ENCODE measurements at regions not wholly inside any gene's neighbourhood (a gene's known extent, or its start where the extent isn't known, plus 50 kb on each side); places are given as distances from the start of the nearest gene placed in this dataset.
A peak's percentile ranks its signal among the peaks of the same experiment; 100 is the strongest.

DNA sequence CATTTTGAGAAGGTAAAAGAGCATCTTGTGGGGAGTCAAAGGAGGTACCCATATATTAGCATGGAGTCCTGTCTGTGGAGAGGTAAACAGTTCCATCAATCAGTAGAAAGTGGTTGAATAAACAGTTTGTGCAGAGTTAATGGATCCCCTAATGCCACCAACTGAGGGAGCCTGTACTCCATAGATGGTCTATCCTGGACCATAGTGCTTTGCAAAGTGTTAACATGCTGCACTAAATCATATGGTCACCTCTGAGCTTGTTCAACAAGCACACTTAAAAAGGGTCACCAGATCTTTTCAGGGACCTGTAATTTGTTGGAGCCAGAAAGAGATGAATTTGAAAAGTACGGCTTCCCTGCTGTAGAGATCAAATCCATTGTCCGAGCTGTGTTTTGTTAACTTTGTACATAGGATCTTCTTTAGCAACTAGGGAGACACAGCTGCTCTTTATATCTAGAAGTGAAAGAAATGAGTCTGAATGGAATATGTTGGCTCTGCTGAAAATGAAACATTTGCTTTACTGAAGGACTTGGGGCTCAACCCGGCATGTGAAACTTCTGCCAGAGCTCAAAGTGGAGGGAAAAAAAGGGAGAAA, 366.4 kb downstream of the ETNK1 start:
- no peak for DNase-seq (ENCODE audit: low read depth)

DNA sequence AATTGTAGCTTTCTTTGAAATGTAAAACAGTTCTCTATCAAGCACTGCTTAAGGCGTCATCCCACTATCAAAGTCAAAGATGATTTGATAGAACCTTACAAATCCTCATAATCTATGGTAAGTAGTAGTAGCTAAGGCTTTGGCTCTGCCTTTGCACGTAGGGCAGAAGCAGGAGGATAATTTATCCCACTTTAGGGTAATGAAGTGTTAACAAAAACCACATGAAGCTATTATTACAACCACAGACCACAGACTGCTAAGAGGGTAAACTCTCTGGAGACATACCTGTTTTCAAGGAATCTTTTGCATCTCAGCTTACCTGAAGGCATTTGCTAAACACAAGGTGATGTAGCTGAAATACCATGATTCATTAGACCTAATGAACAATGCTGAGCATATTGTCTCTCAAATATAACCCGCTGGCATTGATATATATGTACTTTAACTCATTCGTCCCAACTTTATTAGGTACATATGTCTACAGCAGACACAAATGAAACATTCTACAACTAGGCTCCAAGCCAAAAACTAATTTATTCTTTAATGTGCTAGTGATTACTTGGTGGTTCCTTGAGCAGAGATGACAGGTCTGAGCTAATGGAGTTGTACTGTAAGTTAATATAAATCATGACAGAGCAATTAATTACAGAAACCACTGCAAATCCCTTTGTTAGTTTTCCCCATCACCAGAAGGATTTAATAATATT, 368.8 kb downstream of the ETNK1 start:
- DNase-seq (ENCODE audit: low read depth), result no peak

DNA sequence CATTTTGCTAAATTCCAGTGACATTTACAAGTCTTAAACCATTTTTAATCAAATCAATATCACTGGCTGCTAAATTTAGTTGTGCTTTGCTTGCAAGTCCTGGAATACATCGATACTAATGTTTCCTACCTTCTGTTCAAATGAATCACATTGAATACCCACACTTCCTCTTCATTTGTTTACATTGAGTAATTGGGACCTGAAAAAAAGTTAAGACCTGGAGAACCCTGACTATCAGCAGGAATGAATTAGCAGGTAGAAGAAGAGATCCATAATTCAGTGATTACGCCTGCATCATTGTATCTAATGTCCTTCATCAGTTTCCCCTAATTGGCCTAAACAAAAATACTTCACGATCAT, 369.3 kb downstream of the ETNK1 start:
- DNase-seq (ENCODE audit: low read depth), result no peak

DNA sequence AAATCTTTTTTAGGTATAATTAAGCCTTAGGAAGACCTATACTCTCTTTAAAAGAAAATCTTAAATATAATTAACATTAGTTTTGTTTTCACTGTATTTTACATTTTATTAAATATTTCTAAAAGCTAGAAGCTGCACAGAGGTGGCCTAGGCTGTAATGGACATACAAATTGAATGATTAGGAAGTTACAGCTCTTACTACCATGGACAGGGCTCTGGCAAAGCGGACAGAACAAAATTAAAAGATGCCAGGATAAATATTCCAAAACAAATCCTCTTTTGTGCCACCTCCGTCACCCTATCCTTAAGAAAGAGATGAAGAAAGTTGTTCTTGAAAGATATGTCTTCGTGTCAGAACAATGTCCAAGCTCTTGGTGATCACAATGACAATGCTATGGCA, 376.5 kb downstream of the ETNK1 start:
- DNase-seq (ENCODE audit: low read depth), result no peak

DNA sequence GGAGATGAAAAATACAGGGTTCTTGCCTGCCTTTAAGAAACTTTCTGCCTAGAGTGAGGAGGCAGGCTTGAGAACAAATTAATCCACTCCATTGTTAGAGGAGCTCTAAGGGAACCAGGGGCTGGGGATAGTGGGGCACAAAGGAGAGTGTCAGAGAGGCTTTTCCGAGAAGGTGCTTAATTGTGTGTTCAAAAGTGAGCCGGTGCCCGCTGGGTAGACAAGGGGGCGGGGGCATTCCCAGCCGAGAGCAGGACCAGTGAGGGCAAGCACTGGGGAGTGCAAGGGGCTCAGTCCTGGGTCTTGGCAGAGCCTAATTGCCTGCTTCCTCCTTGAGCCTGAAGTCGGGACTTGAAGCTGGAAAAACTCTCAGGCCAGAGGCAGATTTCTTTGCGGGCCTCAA, 377.4 kb downstream of the ETNK1 start:
- DNase-seq (ENCODE audit: low read depth), result no peak

DNA sequence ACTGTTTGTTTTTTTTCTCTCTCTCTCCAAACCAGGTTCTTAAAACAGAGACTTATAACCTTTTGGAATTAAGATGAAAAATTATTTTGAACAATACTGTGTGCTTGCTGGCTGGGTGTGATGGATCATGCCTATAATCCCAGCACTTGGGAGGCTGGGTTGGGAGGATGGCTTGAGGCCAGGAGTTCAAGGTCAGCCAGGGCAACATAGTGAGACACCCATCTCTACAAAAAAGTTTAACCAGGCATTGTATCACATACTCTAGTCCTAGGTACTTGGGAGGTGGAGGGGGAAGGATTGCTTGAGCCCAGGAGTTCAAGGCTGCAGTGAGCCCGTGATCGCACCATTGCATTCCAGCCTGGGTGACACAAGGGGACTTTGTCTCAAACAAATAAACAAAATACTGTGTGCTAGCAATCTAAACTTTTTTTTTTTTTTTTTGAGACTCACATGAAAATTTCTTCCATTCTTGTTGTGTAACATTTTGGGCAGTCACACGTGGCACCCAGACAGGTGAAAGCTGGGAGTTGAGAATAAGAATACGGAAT, 379.6 kb downstream of the ETNK1 start:
- no peak for DNase-seq (ENCODE audit: low read depth)

DNA sequence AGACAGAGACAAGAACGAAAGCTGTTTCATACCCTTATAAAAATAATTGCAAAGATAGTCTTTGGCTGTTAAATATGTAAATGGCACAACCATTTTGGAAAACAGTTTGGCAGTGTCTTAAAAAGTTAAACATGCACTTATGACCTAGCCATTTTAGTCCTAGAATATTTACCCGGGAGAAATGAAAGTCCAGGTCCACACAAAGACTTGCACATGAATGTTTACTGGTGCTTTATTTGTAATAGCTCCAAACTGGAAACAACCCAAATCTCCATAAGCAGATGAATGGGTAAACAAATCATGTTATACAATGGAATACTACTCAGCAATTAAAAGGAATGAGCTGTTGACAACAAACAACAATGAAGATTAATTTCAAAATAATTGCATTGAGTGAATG, 380.4 kb downstream of the ETNK1 start:
- DNase-seq (ENCODE audit: low read depth), result no peak

DNA sequence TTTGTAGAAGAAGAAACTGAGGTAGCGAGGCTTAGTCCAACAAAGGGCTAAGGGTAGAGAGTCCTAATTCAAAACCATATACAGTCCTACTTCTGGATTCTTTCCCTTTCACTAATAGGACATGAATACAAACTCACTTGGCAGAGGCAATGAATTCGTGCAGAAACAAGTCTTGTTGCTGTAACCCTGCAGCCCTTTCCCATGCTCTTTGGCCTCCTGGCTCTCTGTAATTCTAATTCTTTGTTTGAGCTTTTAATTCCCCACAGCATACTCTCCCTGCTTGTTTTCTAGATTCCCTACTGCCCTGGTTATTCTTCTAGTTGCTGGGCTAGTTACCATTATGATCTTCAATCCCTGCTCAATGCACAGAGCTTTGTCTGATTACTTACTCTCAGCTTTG, 381.4 kb downstream of the ETNK1 start:
- no peak for DNase-seq (ENCODE audit: low read depth)

DNA sequence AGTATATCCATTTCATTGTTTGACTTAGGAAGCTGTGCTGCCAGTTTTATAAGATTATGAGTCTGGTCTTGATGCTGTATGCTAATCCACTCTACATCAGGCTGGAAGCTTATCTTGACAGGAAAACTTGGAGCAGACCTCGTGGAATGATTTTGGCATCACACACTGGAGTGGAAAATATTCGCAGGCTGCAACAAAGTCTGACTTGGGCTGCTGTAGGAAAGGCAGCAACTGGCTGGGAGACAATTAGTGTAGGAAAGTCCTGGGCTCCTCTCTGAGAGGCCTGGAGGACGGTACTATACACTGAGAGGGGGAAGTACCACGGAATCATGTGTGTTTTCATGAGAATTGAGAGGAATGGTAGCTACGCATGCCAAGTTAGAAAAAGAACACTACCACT, 383.7 kb downstream of the ETNK1 start:
- DNase-seq (ENCODE audit: low read depth), result peak; percentile 8

DNA sequence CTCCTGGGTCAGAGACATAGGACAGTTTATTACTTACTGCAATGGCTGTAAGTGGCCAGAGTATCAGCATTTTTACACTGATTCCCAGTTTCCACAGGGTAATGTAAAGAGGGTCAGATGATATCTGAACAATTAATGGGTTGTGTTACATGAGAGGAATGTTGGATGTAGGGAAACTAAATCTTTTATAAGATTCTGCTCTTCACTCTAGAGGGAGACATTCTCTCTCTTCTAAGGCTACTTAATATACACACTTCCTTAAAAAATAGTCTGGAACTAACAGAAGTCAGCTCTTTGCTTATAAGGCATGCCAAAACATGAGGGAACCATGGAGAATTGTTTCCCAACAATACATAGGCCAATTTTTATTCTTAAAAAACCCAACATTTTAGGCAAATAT, 389.8 kb downstream of the ETNK1 start:
- DNase-seq (ENCODE audit: low read depth), result no peak

DNA sequence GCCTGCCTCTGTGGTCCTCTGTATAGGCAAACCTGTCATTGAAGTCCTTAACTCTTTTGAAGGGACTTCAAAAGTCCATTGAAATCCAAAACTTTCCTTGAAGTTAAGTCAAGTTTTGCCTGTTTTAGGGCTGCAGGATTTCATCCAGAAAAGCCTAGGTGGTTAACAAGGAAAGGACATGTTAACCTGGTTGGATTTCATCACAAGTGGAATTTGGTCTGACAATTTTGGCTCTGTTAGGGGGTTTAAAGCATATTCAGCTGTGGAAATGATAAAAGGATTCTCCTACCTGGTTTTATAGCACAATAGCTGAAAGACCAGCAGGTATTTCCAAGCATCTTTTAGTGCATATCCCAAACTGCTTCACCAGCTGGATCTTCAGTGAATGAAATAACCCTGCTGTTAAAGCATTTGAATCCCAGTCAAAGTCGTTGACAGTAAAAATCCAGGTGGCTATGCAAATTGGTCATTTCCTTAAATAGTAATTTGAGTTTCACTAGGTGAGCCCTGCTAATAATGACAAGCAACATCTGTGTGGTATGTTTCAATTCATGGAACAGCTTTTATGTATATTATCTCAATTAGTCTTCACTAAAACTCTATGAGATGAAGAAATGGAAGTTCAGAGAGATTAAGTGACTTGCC, 400.5 kb downstream of the ETNK1 start:
- no peak for DNase-seq (ENCODE audit: low read depth)

DNA sequence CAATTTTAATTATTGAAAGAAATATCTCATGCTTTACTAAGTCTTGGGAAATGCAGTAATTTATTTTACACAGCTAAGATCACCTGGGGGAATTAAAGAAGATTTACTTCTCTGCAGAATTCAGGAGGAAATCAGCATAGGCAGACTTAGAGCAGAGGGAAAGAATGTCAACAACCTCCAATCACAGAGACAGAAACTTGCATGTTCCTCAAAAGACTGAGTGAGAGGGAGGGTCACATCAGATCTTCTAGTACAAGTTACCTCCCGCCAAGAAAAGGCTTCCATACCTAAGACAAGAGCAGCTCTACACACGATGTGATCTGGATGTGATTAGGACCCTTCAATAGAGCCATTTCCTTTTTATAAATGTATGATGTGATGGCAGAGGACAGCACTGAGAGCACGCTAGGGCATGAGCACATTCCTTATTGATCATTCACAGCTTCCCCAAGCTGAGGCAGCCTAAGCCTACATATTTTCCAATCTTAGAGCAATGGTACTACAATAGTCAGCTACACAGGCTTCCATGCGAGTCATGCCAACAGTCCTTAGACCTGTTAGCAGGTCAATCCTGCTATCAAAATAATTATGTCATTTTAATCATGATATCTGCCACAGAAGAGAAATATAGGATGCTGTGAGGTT, 403.3 kb downstream of the ETNK1 start:
- DNase-seq (ENCODE audit: low read depth), result no peak

DNA sequence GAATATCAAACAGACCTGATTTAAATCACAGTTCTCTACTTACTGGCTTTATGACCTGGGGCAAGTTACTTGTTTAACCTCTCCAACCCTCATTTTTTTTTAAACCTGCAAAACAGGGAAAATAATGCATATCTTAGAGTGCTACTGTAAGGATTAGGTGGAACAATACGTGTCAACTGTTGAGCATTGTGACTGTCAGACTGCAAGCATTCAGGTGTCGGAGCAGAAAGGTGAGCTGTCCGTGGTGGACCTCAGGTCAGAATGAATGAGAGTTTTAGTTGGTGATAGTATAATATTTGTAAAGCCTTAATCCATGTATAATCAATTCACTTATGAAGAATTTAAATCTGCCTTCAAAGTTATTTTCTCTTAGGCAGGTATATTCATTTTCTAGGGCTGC, 404.2 kb downstream of the ETNK1 start:
- no peak for DNase-seq (ENCODE audit: low read depth)

DNA sequence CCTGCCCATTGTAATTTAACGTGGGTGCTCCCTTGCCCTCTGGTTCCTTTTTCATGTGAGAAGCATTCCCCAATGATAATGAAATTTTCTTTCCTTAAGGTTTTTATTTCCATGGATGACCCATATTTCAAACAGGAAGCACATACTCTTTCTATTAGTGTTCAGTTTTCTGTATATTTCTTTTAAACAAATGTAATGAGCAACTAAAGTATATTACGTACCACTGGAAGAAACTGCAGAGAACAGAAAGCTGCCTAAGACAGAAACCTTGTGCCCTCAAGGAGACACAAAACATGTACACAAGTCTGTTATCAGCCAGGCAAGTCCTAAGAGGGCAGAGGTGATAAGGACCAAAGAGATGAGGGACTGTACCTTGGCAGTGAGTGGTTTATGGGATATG, 414.9 kb downstream of the ETNK1 start:
- DNase-seq (ENCODE audit: low read depth), result no peak

DNA sequence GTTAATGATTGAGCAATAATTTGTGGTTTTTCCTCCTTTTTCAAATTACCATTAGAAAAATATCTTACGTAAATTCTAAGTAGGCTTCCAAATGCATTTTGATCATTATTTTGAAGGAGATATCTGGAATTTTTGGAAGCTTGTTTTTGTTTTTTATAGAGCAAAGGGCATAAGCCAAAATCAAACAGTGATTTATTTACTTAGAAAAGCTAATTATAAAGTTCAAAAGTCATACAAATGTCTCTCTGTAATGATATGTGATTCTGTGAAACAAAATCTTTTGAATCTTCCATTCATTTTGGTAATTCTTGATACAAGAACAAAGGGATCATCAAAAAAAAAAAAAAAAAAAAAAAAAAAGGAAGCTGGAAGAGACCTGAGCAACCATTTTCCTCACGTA, 416.8 kb downstream of the ETNK1 start:
- no peak for DNase-seq (ENCODE audit: low read depth)

DNA sequence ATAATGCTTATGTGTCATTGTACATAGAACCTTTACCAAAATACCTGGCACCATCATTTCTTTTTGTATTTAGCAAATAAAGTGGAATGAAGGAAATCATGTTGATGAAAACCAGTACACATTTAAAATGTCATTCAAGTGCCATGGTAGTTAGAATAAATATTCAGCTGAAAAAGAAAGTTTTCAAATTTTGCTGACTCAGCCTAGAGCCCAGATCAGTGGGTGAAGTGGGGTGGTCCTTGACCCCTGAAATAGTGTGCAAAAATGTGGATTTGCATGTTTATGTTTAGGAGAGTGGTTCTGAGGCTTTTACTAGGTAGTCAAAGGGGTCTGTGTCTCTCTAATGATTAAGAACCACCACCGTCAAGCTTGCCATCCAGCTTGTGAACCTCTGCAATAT, 418.7 kb downstream of the ETNK1 start:
- DNase-seq (ENCODE audit: low read depth), result no peak

DNA sequence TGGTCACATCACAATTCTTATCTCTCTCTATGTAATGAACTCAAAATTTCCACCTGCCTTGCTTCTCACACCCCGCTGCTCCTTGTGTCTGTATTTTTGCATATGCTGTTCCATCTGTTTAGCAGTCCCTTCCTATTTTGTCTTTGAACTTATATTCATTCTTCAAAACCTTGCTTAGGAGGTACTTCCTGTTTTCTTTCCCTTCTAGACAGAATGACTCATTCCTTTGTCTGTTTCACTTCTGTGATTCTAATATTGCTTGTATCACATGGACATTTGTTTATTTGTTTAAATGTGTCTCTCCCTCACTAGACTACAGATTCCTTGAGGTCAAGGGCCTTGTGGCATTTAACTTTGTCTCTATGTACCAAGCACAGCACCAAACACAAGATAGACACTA, 424.2 kb downstream of the ETNK1 start:
- no peak for DNase-seq (ENCODE audit: low read depth)

DNA sequence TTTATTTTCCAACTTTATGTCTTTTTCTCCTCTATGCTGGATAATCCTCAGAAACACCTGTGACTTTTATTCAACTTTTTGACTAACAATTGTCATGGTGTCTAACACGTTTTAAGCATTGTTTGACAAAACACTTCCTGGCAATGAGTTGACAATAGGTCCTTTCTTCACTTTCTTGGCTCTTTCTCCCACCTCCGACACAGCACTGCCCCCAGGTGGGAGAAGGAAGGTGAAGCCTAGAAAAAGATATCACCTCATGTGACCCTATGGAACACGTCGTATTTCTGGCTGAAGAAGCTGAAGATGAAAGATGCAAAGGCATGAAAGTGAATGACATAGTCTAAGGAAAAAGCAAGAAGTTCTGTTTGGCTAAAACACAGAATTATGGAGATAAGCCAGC, 430.0 kb downstream of the ETNK1 start:
- no peak for DNase-seq (ENCODE audit: low read depth)

DNA sequence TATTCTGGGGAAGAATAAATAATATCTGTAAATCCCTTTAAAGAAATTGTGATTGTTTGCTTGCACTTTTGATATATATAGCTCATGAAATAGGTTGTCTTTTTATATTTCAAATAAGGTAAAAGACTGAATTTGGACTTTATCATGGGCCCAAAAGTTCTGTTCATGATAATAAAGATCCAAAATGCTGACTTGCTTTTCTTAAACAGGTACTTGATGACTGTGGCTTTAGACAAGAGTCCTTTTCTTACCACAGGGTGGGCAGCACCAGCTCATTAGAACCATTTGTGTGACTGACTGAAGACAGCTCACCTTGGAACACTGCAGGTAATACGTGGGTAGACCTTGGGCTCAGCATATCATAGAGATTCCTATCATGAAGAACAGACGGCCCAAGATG, 432.6 kb downstream of the ETNK1 start:
- DNase-seq (ENCODE audit: low read depth), result no peak

DNA sequence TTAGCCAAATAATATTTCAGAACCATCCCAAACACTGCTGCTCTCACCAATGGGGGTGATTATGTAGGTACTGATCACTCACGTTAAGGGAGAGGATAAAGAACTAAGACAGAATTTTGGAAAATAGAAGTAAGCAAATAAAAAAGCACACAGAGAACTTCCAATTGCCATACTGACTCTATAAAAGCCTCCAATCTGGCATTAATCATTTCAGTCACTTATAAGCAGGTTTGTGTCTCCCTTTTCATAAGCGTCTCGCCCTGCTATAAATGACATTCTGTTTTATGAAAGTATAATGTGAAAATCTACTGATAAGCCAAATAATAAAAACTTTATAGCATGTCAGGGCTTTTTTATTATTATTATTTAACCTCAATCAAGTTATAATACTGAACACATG, 435.2 kb downstream of the ETNK1 start:
- DNase-seq (ENCODE audit: low read depth), result no peak

DNA sequence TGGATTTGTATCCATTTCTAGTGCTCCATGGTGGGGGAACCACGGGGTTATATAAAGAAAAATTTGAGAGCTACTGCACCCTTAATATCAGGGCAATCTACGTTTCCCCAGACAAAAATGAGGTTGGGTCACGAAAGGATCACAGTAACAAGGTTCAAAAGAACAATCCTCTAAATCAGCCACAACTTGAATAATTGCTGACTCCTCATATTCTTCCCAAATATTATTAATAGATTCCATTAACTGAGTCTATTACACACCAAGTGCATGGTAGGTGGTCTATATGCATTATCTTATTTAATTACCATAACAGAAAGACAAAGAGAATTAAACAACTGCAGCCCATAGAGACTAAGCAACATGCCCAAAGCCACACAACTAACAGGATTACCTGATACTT, 438.2 kb downstream of the ETNK1 start:
- DNase-seq (ENCODE audit: low read depth), result no peak

DNA sequence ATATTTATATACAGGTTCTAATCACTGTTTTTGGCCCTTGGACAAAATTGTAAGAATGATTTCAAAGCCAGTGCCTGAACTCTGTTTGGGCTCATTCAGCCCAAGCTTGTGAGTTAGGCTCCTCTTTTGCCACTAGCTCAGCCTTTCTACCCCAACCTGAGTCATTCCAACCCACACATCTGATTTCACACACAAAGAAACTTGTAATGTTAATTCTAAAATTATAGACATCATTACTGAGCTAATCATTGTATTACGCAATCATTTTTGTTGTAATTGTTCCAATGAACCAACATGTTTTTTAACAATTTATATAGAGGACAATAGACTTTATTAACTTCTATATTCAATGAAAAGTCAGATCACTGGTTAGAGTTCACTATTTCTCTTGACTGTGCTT, 441.1 kb downstream of the ETNK1 start:
- DNase-seq (ENCODE audit: low read depth), result no peak

DNA sequence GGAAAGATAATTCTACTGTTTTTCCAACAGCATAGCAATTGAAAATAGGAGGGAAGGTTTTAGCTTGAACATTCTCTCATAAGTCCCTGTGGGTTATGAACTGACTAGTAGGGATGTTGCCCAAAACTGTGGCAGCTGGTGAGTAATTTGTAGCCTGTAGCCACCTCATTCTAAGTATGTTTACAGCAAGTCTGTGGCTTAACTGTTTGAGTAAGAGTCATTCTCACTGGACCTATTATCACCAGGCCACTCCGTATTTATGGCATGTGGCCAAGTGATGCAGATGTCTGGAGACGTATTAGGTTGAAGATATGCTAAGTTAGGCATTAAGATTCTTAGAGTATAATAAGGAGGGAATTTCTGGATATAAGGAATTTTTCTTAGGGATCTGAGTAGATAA, 458.3 kb downstream of the ETNK1 start:
- no peak for DNase-seq (ENCODE audit: low read depth)
